Endothelial cell of umbilical vein (primary cell): ENCODE measurements at regions not wholly inside any gene's neighbourhood (a gene's known extent, or its start where the extent isn't known, plus 50 kb on each side); places are given as distances from the start of the nearest gene placed in this dataset.

Experiments used
- BruUV-seq: library from RNA; stranded (reverse); fragments of 400-500 nt; replicated peaks from 2 replicates; lab custom pipeline; 2021; lab: Mats Ljungman, UMichigan
- CTCF ChIA-PET: fragments of 300-600, 350-600 bp; sonication (Branson Sonifier 250); formaldehyde crosslinking; loops from one replicate; lab custom pipeline; 2021; ENCODE audit warnings: antibody characterized with exemption, inconsistent platforms; lab: Charles Lee
- POLR2A ChIA-PET: fragments of 300-600, 350-600 bp; sonication (Branson Sonifier 250); formaldehyde crosslinking; loops from one replicate; lab custom pipeline; 2021; ENCODE audit warnings: antibody characterized with exemption, inconsistent platforms; lab: Charles Lee
- DNase-seq: peaks from one replicate; pipeline ENCODE4 v3.0.0-alpha.2; 2011; ENCODE audit warnings: low read depth, low spot score
- FAIRE-seq: peaks from 2 replicates; lab custom pipeline; 2011; peaks lifted over from hg19 to GRCh38; lab: Jason Lieb, UNC
- H2AFZ ChIP-seq: 2 replicates; pipeline ENCODE4 v1.6.0; 2012; ENCODE audit warnings: low read depth, low read length, control low read depth, inconsistent platforms
- H3K27ac ChIP-seq: 2 replicates; pipeline ENCODE4 v1.5.1; 2011; ENCODE audit warnings: low read depth, mild to moderate bottlenecking, control low read depth, low read length, moderate library complexity; ENCODE audit not compliant: insufficient read depth
- H3K27me3 ChIP-seq, 2 experiments: 2 replicates each; pipeline versions ENCODE4 v1.6.0 to v1.6.1; 2011; ENCODE audit warnings: low read length in 2 of 2, mixed read lengths in 1 of 2; ENCODE audit not compliant: control insufficient read depth in 2 of 2, insufficient read depth in 2 of 2
- H3K36me3 ChIP-seq, 2 experiments: 2 replicates in 1 of 2; 3 replicates in 1 of 2; pipeline ENCODE4 v1.5.1; 2011; ENCODE audit warnings: low read length in 2 of 2, mild to moderate bottlenecking in 1 of 2, moderate library complexity in 1 of 2; ENCODE audit not compliant: control insufficient read depth in 2 of 2, insufficient read depth in 2 of 2; ENCODE audit errors: extremely low read depth in 1 of 2
- H3K4me1 ChIP-seq: 3 replicates; pipeline ENCODE4 v1.5.1; 2011; ENCODE audit warnings: mild to moderate bottlenecking, low read length; ENCODE audit not compliant: control insufficient read depth, insufficient read depth; ENCODE audit errors: extremely low read depth
- H3K4me2 ChIP-seq: 2 replicates; pipeline ENCODE4 v1.6.1; 2011; ENCODE audit warnings: low read length, control low read depth, mixed read lengths; ENCODE audit not compliant: insufficient read depth
- H3K4me3 ChIP-seq, 3 experiments: fragments of 200-600 bp in 1 of 3; sonication (generic), shearing (Covaris generic) in 1 of 3; replicated peaks in 1 of 3; 2 replicates each; pipeline ENCODE4 v1.5.1; 2011 to 2016; ENCODE audit warnings: control low read depth in 3 of 3, low read length in 3 of 3, mild to moderate bottlenecking in 2 of 3, inconsistent platforms in 1 of 3, low read depth in 1 of 3, moderate library complexity in 1 of 3; ENCODE audit not compliant: insufficient read depth in 1 of 3
- H3K79me2 ChIP-seq: 2 replicates; pipeline ENCODE4 v1.6.0; 2012; ENCODE audit warnings: low read length, inconsistent platforms; ENCODE audit not compliant: control insufficient read depth, insufficient read depth
- H3K9ac ChIP-seq: replicated peaks from 2 replicates; pipeline ENCODE3; 2011; ENCODE audit warnings: low read length, control low read depth; ENCODE audit not compliant: insufficient read depth; ENCODE audit errors: extremely low read depth
- H3K9me1 ChIP-seq: replicated peaks from 3 replicates; pipeline ENCODE4 v1.6.0; 2011; ENCODE audit warnings: mild to moderate bottlenecking, low read length; ENCODE audit not compliant: control insufficient read depth, insufficient read depth; ENCODE audit errors: extremely low read depth
- H3K9me3 ChIP-seq: replicated peaks from 2 replicates; pipeline ENCODE4 v1.5.1; 2012; ENCODE audit warnings: low read length, inconsistent platforms; ENCODE audit not compliant: control insufficient read depth, insufficient read depth
- H4K20me1 ChIP-seq: replicated peaks from 2 replicates; pipeline ENCODE3; 2011; ENCODE audit warnings: mild to moderate bottlenecking, low read length; ENCODE audit not compliant: control insufficient read depth, insufficient read depth; ENCODE audit errors: extremely low read depth
- CTCF ChIP-seq, 2 donors: IDR thresholded peaks; 1 replicate in 1 of 2; 2 replicates in 1 of 2; pipeline ENCODE4 v1.5.1; 2011; ENCODE audit warnings: low read length in 2 of 2, mild to moderate bottlenecking in 2 of 2, moderate library complexity in 2 of 2, control low read depth in 1 of 2, inconsistent platforms in 1 of 2, low read depth in 1 of 2; ENCODE audit not compliant: insufficient read depth in 1 of 2; ENCODE audit errors: extremely low read depth in 1 of 2
- EZH2 ChIP-seq: IDR thresholded peaks from 2 replicates; pipeline ENCODE4 v1.6.1; 2012; ENCODE audit warnings: borderline replicate concordance, low read depth, mild to moderate bottlenecking, moderate library complexity, low read length, inconsistent platforms; ENCODE audit not compliant: severe bottlenecking
- FOS ChIP-seq: IDR thresholded peaks from 2 replicates; pipeline ENCODE4 v1.6.1; 2011; ENCODE audit warnings: mild to moderate bottlenecking, low read length, moderate library complexity, borderline replicate concordance; ENCODE audit not compliant: insufficient read depth
- GATA2 ChIP-seq: IDR thresholded peaks from 2 replicates; pipeline ENCODE4 v1.7.0; 2011; ENCODE audit warnings: low read depth, mild to moderate bottlenecking, moderate library complexity, mixed read lengths, low read length; ENCODE audit not compliant: insufficient read length, insufficient read depth
- JUN ChIP-seq: IDR thresholded peaks from 2 replicates; pipeline ENCODE4 v1.6.1; 2011; ENCODE audit warnings: borderline replicate concordance, low read depth; ENCODE audit not compliant: insufficient read length, insufficient read depth
- MAX ChIP-seq: IDR thresholded peaks from 2 replicates; pipeline ENCODE4 v1.6.1; 2011; ENCODE audit not compliant: insufficient read depth, insufficient read length
- MYC ChIP-seq: IDR thresholded peaks from one replicate; pipeline ENCODE4 v1.6.1; 2011; ENCODE audit warnings: mild to moderate bottlenecking, low read depth, low read length
- POLR2A ChIP-seq: IDR thresholded peaks from 2 replicates; pipeline ENCODE4 v1.6.1; 2012; ENCODE audit warnings: low read depth, mild to moderate bottlenecking, control low read depth, low read length
- POLR2AphosphoS5 ChIP-seq: IDR thresholded peaks from 2 replicates; pipeline ENCODE4 v1.6.1; 2012; ENCODE audit warnings: low read depth, mild to moderate bottlenecking, control low read depth, low read length, moderate library complexity; ENCODE audit not compliant: insufficient read depth
- dilution Hi-C: fragments of 300-500 bp; cut with MboI; formaldehyde crosslinking; loops from one replicate; pipeline ENCODE4 v1.15.0; 2019; ENCODE audit warnings: low sequenced_read_pairs; ENCODE audit not compliant: extremely low pct_ligation_motif_present
- intact Hi-C: fragments of 100-400 bp; cut with micrococcal nuclease; formaldehyde crosslinking; loops from one replicate; pipeline ENCODE4 v1.10.0; 2022

- Histone ChIP-seq H3K36me3 (no peaks in the 10 kb centered on the region), H3K4me1 (no peaks in the 10 kb centered on the region), H3K4me3 (no peak overlapping the region), H3K79me2 (no peaks in the 10 kb centered on the region), H3K9me3 (no peaks in the 10 kb centered on the region), H4K20me1 (no peaks in the 10 kb centered on the region), H3K27me3 (no peaks in the 10 kb centered on the region), H3K27ac (no peak overlapping the region), H3K9me1 (no peaks in the 10 kb centered on the region), H3K9ac (no peak overlapping the region), H3K4me2 (no peak overlapping the region), H2AFZ (no peak overlapping the region)
- BruUV-seq: no TSS peak
- POLR2A ChIA-PET: no interaction called here
- dilution Hi-C loops (no loop called here), intact Hi-C loops (no loop called here)
- no peak for TF ChIP-seq MYC
- no peak for TF ChIP-seq EZH2
- TF ChIP-seq FOS: no peak
- no peak for TF ChIP-seq GATA2
- no peak for TF ChIP-seq POLR2A
- no peak for TF ChIP-seq CTCF (IDR thresholded peaks at IDR 0.05; ENCODE audit: extremely low read depth in 1 of 2, insufficient read depth in 1 of 2, low read depth in 1 of 2, low read length in 2 of 2)
- TF ChIP-seq MAX: no peak
- no peak for TF ChIP-seq JUN
- no peak for TF ChIP-seq POLR2AphosphoS5
- CTCF ChIA-PET: no interaction called here
- DNase-seq (no peak), FAIRE-seq (no peak)
Observed at GRCh38 chrX:95248386-95248785, 1436.3 kb upstream of the DIAPH2 start.
